ENCODE measurements at regions not wholly inside any gene's neighbourhood (a gene's known extent, or its start where the extent isn't known, plus 50 kb on each side); places are given as distances from the start of the nearest gene placed in this dataset.

DNA sequence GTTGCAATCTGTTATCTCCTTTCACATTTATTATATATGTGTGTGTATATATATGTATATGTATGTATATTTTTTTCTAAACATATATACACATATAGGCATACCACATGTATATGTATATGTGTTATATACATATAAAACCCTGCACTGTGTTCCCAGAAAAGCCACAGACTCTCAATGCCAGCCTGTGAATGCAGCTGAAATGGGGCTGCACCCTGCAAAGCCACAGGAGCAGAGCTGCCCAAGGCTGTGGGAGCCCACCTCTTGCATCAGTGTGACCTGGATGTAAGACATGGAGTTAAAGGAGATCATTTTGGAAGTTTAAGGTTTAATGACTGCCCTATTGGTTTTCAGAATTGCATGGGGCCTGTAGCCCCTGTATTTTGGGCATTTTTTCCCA is 762.3 kb upstream of the ARPP21 start:
- ATAC-seq: no peak
- H3K36me3 ChIP-seq: no peaks in the 10 kb centered on the region
- intact Hi-C loops (cut with DNase I): no loop called here
- no peaks in the 10 kb centered on the region for H3K27me3 ChIP-seq
- no peak overlapping the region for H3K4me3 ChIP-seq
- TF ChIP-seq, protein P1, sequence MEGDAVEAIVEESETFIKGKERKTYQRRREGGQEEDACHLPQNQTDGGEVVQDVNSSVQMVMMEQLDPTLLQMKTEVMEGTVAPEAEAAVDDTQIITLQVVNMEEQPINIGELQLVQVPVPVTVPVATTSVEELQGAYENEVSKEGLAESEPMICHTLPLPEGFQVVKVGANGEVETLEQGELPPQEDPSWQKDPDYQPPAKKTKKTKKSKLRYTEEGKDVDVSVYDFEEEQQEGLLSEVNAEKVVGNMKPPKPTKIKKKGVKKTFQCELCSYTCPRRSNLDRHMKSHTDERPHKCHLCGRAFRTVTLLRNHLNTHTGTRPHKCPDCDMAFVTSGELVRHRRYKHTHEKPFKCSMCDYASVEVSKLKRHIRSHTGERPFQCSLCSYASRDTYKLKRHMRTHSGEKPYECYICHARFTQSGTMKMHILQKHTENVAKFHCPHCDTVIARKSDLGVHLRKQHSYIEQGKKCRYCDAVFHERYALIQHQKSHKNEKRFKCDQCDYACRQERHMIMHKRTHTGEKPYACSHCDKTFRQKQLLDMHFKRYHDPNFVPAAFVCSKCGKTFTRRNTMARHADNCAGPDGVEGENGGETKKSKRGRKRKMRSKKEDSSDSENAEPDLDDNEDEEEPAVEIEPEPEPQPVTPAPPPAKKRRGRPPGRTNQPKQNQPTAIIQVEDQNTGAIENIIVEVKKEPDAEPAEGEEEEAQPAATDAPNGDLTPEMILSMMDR (IDR thresholded peaks at IDR 0.05): no peak
- H3K9me3 ChIP-seq: no peaks in the 10 kb centered on the region
- peak in 1 of 4 donors; percentile 8 for DNase-seq
- H3K27ac ChIP-seq: no peak overlapping the region
- H3K4me1 ChIP-seq: no peaks in the 10 kb centered on the region

DNA sequence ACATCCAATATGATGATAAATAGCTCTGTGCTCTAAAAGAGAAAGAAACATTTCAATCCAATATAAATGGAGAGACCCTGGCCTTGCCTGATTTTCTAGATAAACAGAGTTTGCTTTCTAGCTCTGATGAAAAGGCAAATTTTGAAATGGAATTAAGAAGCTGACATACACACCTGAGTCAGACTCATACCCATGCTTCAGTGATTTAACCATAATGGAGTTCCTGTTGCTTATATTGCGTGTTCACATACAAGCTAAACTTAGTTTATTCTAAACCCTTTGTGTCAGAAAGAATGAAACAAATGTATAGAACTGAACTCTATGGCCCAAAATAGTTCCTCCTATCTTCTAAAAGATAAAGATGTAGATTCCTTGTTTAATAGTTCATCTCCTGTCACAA is 760.8 kb upstream of the ARPP21 start:
- ATAC-seq (no peak), DNase-seq (no peak)
- Histone ChIP-seq H3K9me3 (no peaks in the 10 kb centered on the region), H3K36me3 (no peaks in the 10 kb centered on the region), H3K27me3 (no peaks in the 10 kb centered on the region), H3K27ac (no peak overlapping the region), H3K4me3 (no peak overlapping the region), H3K4me1 (no peaks in the 10 kb centered on the region)
- intact Hi-C loops (cut with DNase I): no loop called here
- TF ChIP-seq, protein P1 (IDR thresholded peaks at IDR 0.05): no peak

DNA sequence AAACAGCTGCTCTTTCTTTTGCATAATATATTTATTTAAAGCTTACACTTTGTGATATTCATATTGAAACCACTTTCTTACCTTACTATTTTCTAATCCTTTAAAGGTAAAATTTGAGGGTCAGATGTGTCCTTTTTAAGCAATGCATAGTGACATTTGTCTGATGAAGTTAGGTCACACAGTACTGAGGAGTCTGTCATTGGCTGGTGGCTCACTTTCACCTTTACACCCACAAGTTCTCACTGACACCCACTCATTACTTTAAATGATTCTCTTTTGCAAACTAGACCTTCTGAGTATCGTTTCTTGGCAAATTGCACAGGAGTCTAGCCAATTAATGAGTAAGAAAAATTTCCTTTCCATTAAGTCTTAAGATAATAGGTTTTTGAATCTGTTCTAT is 758.3 kb upstream of the ARPP21 start:
- no peak for DNase-seq
- H3K4me3 ChIP-seq: no peak overlapping the region
- no peaks in the 10 kb centered on the region for H3K36me3 ChIP-seq
- H3K27ac ChIP-seq: no peak overlapping the region
- intact Hi-C loops (cut with DNase I): no loop called here
- H3K4me1 ChIP-seq: no peaks in the 10 kb centered on the region
- H3K27me3 ChIP-seq: no peaks in the 10 kb centered on the region
- no peaks in the 10 kb centered on the region for H3K9me3 ChIP-seq
- TF ChIP-seq, protein P1 (IDR thresholded peaks at IDR 0.05): no peak
- no peak for ATAC-seq

DNA sequence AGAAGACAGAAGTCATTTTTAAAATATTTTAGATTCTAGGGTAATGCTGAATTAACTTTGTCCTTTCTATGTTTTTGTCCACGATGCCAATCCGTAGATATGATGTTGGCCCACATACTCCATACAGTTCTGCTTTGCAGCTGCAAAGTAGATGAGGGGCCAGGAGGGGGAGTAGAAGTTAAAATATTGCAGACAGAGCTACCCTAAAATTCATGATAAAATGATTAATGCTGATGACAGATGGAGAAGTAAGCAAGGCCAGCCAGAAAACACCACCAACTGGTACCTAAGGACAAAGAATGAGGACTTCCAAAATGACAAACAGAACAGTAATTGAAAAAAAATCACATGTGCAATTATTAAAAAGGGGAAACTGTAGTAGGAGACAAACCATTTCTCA is 756.6 kb upstream of the ARPP21 start:
- Histone ChIP-seq H3K4me3 (no peak overlapping the region), H3K36me3 (no peaks in the 10 kb centered on the region), H3K4me1 (no peaks in the 10 kb centered on the region), H3K27me3 (no peaks in the 10 kb centered on the region), H3K27ac (no peak overlapping the region), H3K9me3 (no peaks in the 10 kb centered on the region)
- TF ChIP-seq, protein P1 (IDR thresholded peaks at IDR 0.05): no peak
- ATAC-seq (no peak), DNase-seq (no peak)
- intact Hi-C loops (cut with DNase I): no loop called here

DNA sequence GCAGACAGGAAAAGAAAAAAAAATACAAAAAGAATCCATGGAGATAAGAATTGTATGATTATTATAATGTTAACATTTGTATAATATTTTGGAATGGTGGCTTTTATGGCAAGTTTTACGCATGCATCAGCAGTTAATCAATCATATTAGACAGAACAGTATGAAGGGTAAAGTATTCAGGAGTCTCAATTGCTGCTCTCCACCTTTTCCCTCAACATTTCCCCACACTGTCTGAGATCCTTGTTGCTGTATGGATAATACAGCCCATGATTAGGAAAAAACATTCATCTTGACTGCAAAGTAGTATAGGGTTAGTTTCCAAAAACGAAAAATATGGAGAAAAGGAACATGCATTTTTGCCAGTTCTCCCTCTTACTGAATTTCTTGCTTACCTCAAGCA is 755.3 kb upstream of the ARPP21 start:
- Histone ChIP-seq H3K27me3 (no peaks in the 10 kb centered on the region), H3K4me1 (no peaks in the 10 kb centered on the region), H3K36me3 (no peaks in the 10 kb centered on the region), H3K9me3 (peaks cover 0 to 1% of the 10 kb centered on the region in 2 donors), H3K27ac (no peak overlapping the region), H3K4me3 (no peak overlapping the region)
- no peak for DNase-seq
- TF ChIP-seq, protein P1 (IDR thresholded peaks at IDR 0.05): no peak
- intact Hi-C loops (cut with DNase I): no loop called here
- no peak for ATAC-seq

All from left lung (tissue), 4 donors.